GM19463 (cell line): ENCODE measurements at regions not wholly inside any gene's neighbourhood (a gene's known extent, or its start where the extent isn't known, plus 50 kb on each side); places are given as distances from the start of the nearest gene placed in this dataset.
"Not testable (repeated sequence)": the region's sequence is repeated elsewhere in the genome, so short reads cannot be mapped to it uniquely, and the experiment has no call there.

Source experiments
- ATAC-seq: cut with Tn5 transposase; IDR thresholded peaks from one replicate; pipeline ENCODE4 v1.9.1; 2021; ENCODE audit warnings: mild to moderate bottlenecking, moderate library complexity; ENCODE audit not compliant: unreplicated experiment

DNA sequence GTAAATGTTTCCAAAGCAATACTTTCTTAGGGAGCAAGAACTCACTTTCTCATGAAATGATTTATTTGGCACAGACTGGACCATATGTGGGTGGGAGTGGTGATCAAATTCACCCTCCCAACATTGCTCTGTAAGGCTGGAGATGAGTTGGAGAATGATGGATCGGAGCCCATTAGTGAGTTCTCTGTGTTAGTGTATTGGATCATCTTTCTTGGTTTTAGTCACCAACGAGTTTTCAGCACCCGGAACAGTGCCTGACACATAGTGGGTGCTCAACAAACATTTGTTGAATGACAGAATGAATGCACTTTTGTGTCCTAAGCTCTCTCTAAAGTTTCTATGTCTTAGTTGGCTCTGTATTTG lies 104.5 kb upstream of the FAM20A start:
- ATAC-seq, result no peak

DNA sequence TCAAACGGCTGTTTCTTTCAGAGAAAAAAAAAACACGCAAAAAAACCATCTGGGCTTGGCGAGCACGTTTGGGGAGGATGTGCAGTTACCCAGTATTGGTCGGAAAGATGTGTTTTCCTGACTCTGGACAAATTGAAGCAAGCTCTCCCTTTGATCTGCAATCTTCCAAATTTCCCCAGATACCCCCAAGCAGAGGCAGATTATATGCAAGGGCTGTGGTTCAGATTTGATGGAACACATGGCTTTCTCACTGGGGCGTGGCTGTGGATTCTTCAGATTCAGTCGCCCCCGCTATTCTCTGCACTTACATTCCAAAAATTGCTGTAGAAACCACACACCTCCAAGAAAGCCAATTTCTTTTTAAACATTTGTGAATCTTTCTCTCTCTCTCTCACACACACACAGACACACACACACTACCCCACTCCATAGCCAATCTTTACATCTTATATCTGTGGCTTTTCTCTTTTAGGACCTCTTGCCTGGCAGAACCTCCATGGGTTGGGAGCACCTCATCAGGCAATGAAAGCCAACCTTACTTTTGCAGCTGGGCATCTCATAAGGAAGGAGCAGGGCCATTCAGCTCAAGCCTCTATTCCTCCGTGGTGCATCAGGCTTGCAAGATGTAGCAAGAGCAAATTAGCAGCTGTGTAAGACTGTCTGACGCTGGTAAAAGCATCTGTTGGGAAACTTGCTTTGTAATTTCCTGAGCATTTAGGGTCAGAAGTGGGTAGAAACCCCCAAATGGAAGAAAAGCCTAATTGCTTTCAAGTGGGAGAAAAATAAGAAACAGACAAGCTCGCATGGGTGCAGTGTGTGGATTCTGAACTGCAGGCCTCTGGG lies 103.9 kb upstream of the FAM20A start:
- ATAC-seq, result no peak

DNA sequence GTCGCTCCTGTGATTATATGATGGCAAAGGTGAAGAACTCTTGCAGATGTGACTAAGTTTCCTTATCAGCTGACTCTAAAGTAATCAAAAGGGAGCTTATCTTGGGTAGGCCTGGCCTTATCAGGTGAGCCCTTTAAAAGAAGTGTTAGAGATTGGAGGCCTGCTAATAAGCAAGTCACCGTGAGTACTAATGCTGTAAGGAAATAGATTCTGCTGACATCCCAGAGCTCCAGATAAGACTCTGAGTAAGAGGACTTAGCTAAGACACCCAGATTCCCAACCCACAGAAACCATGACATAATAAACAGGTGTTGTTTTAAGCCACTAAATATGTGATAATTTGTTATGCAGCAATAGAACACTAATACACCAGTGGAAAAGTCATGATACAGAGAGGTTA lies 99.9 kb upstream of the FAM20A start:
- no peak for ATAC-seq

DNA sequence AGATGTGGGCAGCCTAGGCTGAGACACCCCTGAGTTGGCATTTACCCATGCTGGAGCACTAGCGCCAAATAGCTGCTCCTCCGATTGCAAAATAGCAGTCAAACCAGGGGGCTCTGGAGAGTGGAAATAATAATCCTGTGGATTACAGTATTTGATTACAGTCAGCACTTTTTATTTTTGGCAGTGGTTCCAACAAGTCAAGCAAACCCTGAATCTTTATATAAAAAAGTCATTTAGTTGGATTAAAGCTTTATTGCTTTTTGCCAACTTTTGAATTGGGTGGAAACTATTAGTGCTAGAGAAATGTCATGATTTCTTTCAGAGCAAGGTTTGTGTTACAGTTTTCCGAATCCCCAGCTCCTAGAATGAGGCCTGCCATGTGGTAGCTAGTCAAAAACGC lies 99.3 kb upstream of the FAM20A start:
- no peak for ATAC-seq

DNA sequence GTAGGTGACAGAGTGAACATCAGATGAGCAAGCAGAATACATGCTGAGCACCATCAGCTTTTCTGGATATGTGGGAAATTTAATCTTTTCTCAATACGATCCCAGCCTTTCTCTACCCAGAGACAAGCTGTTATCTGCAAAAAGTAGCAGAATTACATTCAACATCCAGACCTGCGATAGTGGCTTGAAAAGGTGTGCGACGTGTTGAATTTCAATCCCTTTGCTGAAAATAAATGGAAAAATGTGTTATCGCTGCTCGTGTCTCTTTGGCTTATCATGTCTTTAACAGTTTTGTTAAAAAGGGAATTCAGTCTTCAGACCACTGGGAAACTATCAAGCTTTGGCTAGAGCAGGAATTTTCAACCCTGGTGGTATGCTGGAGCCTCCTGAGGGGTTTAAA lies 98.8 kb upstream of the FAM20A start:
- ATAC-seq, result no peak

DNA sequence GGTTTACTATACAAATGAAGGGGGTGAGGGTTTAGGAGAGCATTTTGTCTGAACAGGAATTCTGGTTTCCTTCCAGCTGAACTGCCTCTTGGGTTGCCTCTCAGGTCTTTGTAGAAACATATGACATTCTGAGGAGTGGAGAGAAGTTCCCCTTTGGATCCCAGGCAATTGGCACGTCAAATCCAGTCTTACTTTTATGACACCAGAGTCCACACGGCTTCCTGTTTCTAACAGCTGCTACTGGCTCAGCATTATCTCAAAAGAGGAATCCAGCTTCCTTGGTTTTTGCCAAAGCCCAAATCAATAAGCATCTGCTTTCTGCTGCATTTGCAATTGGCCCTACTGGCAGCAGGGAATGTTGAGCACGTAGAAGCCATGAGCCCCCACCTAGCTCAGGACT lies 97.6 kb upstream of the FAM20A start:
- no peak for ATAC-seq

DNA sequence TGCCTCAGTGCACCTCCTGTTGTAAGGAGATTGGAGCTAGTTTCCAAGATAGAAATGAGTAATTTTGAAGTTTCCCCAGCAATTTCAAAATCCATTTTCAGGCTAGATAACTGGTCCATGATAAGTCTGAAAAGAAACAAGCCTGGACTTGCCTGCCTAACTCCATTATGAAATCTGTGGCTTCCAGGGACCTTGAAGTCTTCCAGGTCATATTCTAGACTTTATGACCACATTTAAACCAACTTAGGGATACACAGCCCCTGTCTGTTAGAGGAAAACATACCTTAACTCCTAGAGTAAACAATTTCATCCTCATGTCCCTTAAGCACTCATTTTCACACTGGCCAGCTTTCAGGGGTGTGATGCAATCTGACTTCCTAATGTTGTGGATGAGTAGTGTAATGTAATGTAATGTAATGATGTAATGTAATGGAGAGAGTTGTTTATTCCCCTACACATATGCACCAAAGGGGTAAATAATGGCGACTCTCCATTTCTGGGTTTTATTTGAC lies 96.7 kb upstream of the FAM20A start:
- no peak for ATAC-seq

DNA sequence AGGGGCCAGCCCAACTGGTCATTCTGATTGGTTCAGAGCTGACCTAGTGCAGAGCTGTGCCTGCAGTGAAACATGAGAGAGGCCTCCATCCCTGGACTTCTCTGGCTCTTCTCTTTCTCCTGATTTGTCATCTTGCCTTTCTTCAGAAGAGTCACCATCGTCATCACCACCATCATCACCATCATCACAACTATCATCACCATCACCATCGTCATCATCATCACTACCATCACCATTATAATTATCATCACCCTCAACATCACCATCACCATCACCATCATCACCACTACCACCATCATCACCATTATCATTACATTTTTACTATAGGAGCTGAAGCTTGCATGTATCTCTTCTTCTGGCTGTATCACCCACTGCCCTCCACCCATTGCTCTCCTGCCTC lies 94.5 kb upstream of the FAM20A start:
- ATAC-seq, result no peak

DNA sequence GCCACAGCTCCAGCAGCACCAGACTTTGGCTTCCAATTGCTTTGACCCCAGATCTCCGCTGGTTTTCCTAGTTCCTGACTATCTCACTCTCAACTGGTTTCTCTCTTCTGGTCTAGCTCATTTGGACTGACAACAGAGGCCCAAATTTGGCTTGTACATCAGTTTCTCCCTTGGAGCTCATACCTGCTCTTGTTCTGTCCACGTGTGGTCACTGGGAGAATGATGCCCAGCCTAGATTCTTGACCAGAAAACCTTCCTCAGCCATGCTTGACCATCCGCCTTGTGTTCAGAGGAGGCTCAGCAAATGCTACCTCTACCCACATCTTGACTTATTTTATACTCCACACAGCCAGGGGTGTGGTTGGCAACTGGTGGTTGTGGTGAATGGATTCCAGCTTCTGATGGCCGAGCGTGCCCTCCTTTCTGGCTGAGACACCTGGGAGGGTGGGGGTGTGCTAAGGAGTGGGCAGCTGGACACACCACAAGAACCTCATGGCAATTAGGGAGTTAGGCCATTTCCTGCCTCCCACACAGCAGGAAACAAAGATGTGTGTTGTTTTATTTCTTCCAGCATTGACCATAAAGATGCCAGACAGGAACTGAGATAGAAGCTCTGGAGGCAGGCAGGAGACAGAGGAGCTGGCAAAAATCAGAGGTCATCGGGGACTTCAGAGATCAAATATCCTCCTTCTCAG lies 93.8 kb upstream of the FAM20A start:
- ATAC-seq, result no peak

DNA sequence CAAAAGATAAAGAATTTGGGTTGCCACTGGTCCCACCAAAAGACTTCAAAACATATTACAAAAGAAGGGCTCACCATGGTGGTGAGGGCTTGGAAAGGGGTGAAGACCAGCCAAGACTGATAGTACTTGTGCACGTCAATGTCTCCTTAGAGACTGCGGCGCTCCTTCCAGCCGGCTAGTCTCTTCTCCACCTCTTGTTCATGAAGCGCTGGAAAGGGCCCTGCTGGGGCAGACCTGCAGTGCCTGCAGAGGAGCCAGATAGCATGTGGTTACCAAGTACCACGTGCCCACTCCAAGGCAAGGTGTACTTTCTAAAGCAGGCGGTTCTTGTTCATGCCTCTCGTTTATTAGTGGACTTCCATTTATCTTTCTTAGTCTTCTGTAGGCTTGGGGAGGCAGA lies 92.7 kb upstream of the FAM20A start:
- no peak for ATAC-seq

DNA sequence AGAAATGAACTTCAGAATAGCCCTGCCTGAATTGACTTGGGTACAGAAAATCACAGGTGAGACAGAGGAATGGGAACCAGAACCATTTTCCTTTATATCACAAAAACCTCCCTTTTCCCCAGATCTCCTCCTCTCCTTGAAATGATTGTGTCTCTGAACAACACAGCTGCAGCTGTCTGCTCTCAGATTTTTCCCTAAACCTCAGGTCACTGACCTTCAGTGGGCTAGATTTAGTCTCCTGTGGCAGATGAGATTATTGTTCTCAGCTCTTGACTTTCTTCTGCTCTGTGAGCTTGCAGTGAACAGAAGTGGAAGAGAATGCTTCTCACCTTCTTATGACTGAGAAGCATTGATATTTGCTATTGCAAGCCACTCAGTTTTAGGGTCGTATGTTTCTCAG lies 92.3 kb upstream of the FAM20A start:
- no peak for ATAC-seq

DNA sequence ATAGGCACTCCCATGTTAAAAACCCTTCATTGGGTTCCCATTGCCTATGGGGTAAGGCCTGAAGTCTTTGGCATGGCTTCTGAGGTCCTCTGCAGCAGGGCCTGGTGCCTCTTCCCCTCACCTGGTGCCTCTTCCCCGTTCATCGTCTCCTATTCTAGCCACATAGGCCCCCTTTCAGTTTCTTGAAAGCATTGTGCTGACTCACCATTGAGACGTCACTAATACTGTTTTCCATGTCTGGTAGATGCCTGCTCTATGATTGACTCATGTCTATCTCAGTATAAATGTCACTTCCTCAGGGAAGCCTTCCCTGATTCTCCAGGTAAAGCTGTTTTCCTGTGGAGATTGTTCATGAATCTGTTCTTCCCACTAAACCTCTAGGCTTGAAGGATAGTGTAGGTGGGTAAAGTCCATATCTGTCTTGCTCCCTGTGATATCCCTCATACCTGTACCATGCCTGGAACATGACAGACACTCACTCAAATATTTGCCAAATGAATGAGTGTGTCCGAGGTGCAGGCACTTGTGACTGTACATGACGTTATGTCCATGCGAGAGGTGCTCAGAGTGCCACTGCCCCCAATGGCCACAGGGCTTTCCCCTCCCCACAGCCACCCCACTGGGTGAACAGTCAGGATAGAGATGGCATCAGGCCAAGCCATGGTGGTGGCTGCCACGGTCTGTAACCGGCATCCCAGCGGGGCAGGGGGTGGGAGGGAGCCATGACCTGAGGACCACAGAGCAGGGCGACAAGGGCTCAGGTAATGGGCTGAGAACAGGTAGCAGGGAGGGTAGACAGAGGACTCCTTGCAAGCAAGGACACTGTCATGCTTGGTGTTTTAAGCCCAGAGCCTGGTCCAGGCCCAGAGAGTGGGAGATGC lies 85.2 kb upstream of the FAM20A start:
- no peak for ATAC-seq

DNA sequence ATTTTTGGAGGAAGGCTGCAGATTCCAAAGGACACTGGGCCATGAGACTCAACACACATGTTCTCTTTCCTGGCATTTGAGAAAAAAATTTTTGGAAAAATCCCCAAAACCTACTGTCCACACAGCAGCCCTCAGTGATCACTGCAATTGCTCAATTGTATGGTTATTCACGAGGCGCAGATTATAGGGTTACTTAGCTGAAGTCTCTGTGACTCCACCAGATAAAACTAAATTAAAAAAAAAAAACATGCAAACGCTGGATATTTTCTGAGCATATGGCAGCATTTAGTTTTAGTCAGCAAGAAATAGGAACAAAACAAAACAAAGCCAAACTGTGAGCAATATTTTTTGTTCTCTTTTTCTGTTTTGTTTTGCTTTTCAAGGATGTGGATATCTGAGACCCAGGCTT lies 83.8 kb upstream of the FAM20A start:
- no peak for ATAC-seq

DNA sequence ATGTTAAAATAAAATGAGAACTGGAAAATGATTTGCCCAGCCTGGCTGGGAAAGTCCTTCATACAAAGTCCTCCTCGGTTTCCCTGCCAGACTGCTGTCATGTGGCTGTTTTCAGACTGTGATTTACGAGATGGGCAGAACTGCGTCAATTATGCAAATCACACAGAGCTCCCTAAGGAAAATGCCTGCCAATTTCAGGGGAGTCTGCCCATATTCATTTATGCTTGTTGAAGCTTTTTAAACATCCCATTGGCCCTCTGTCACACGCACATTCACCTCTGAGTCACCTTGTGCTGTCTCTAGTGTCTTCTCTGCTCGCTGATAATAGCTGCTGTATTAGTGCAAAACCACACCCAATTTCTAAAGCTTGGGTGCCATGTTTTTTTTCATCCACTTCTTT lies 81.7 kb upstream of the FAM20A start:
- no peak for ATAC-seq

DNA sequence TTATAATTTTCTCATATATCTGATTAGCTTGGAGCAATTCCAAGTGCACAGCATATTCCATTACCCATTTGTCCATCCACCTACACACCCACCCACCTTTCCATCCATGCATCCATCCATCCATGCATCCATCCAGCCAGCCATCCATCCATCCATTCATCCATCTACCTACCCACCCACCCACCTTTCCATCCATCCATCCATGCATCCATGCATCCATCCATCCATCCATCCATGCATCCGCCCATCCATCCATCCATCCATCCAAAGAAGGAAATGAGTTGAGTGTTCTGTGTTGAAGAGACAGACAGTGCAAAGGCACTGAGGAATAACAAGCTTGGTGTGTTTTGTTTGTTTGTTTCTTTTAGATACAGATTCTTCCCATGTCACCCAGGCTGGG lies 78.7 kb upstream of the FAM20A start:
- no peak for ATAC-seq

DNA sequence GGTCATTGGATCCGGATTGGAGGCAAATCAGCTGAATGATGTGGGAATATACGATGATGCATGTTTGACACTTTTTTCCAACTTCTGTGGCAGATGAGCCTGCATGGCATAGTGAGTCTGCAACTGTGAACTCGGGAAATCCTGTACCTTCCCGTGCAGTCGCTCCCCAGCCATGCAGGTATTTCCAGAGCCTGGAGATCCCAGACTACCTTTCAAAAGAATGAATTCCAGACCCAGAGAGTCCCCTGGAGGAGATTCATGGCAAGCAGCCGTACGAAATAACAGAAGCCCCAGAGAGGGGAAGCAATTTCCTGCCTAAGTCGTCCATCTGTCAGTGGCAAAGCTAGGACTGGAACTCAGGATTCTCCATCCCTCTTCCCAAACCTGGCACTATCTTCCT lies 75.7 kb upstream of the FAM20A start:
- ATAC-seq, result no peak

DNA sequence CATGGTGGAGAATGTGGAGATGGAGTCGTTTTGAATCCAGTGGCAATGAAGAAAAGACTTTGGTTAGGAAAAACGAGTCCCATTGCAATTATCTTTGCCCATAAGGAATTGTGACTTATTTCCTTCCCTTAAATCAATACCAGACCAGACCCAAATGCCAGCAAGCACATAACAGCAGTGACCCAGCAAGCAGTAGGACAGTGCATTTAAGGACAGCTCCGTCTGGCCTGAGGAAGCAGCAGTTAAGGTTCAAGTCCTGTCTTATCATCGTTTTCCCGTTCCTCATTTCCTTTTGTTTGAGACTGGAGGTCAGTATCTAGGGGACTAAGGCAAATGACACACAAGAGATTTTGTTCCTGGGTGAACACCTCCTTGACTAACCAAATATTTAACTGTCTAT lies 74.6 kb upstream of the FAM20A start:
- ATAC-seq, result no peak

DNA sequence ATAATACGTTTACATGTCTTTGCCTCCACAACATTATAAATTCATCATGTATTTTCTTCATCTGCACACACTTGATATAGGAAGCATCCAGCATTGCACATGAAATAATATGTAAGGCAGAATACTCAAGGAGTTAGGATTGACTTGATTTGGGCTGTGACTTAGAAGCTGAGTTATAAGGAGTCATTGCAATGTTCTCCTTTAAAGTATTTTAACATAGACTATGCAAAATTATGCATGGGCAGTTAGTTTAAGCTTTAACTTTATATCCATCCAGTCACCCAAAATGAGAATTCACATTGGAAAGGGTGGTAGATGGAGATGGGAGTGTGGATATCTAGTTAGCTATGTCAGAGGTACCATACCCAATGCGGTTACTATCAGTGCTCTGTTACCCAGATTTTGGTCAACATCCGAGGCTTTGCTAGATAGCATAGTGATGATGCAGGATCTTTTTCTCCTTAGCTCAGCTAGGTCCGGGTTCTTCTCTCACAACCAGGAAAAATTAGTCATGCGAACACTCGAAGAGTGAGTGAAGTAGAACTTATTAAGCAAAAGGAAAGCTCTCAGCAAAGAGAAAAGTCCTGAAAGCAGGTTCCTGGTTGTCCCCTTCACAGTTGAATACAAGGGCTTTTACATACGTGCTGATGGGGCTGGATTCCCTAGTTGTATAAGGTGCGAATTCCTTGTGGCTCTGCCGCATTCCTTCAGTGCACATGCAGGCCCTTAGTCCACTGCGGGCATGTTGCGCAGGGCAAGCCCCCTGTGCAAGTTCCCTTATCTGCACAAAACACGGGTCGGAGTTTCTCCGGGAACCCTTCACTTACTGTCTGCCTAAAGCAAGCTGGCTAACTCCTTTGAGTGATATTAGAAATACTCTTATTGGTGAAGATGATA lies 73.1 kb upstream of the FAM20A start:
- no peak for ATAC-seq

DNA sequence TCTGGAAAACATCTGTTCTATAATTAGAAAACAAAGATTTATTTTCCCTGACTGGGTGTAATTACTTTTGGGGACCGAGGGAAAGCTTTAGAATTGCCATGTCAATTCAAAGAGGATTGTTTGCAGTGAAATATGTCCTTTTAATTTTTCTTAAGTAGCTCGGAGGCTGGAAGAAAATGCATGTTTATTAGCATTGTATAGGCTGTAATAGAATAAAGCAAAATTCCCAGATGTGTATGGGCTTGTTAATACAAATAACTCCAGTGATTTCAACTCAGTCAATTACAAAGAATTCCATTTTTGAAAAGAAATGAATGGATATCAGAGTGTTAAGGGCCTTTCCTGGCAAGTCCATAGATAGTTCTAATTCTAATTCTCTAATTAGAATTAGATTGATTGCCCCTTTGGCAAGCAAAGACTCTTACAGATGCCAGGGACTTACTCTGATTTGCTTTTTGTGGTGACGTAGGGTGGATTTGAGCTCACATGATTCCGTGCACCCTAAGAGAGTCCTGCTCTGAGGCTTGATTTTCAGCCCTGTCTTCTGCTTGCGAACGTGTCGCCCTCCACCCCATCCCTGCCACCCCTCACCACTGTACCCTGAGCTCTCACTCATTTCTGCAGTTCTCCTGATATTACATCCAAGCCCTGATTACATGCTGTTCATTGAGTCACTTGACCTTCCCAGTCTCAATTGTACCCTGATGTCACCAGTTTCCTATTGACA lies 70.0 kb upstream of the FAM20A start:
- ATAC-seq, result no peak

DNA sequence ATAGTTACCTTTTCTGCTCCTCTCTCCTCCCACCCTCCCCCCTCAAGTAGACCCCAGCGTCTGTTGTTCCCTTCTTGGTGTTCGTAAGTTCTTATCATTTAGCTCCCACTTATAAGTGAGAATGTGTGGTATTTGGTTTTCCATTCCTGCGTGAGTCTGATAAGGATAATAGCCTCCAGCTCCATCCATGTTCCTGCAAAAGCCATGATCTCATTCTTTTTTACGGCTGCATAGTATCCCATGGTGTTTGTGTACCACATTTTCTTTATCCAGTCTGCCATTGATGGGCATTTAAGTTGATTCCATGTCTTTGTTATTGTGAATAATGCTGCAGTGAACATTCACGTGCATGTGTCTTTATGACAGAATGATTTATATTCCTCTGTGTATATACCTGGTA lies 65.3 kb upstream of the FAM20A start:
- ATAC-seq, result not testable (repeated sequence)
